HCEC 1CT (cell line): ENCODE measurements at regions not wholly inside any gene's neighbourhood (a gene's known extent, or its start where the extent isn't known, plus 50 kb on each side); places are given as distances from the start of the nearest gene placed in this dataset.
"Not testable (repeated sequence)": the region's sequence is repeated elsewhere in the genome, so short reads cannot be mapped to it uniquely, and the experiment has no call there.

Experiments used
- DNase-seq: peaks from one replicate; pipeline ENCODE4 v3.0.0-alpha.2; 2017

DNA sequence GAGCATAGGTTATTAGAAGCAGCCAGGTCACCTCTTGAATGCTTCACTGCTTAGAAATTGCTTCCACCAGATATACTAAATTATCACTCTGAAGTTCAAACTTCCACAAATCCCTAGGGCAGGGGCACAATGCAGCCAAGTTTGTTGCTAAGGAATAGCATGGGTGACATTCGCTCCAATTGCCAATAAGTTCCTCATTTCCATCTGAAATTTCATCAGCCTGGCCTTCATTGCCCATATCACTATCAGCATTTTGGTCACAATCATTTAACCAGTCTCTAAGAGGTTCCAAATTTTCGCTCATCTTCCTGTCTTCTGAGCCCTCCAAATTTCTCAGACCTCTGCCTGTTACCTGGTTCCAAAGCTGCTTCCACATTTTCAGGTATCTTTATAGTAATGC lies 356.1 kb downstream of the DAD1 start:
- no peak for DNase-seq

DNA sequence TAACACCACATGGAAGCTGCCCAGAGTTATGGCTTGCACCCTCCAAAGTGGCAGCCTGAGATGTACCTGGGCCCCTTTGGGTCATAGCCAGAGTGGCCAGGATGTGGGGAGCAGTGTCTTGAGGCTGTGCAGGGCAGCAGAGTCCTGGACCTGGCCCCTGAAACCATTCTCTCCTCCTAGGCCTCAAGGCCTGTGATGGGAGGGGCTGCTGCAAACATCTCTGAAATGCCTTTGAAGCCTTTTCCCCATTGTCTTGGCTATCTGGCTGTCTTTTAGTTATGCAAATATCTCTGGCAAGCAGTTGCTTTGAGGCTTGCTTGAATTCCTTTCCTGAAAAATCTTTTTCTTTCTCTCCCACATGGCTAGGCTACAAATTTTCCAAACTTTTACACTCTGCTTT lies 356.5 kb downstream of the DAD1 start:
- no peak for DNase-seq

DNA sequence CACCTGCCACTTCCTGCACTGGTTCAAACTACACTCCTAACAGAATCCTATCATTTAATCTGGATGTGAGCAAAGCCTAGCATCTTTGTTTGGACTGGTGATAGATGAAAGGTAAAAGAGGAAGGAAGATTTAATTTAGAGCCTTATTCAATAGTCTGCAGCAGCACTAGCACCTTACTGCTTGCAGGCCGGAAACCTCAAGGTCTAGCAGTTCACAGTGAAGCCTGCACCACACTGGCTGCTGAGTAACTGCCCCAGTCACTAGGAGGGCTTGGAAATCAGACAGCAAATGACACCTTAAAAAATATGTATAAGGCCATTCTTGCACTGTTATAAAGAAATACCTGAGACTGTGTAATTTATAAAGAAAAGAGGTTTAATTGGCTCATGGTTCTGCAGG lies 358.0 kb downstream of the DAD1 start:
- no peak for DNase-seq

DNA sequence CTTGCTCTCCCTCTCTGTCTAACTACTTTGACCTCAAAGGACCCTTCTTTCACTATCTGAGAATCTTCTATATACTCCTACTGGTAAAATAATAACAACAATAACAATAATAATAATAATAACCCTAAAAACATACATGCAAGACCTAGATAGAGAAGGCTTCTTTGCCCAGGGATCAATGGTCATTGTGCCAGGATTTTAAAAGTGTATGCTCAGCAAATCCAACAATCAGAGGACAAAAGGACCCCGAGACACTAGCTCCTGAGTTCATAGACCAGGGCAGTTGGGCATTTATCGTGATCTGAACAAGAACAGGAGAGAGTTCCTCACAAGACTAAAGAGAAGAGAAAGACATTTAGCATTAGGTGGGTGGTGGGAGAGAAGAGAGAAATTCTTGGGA lies 358.5 kb downstream of the DAD1 start:
- no peak for DNase-seq

DNA sequence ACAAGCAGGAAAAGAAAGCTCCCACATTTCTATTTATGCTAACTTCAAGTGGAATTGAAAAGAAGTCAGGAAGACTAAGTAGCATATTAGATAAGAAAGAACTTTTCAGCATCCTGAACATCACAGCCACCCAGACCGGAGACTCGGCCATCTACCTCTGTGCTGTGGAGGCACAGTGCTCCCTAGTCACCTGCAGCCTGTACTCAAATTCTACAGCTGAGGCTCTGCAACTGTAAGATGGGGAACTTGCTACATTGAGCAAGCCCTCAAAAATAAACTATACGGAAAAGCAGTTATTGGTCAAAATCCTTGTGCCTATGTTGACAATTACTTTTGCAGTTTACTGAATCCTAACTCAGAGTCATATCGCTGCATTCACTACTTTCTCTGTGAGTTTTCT lies 361.9 kb downstream of the DAD1 start:
- no peak for DNase-seq

DNA sequence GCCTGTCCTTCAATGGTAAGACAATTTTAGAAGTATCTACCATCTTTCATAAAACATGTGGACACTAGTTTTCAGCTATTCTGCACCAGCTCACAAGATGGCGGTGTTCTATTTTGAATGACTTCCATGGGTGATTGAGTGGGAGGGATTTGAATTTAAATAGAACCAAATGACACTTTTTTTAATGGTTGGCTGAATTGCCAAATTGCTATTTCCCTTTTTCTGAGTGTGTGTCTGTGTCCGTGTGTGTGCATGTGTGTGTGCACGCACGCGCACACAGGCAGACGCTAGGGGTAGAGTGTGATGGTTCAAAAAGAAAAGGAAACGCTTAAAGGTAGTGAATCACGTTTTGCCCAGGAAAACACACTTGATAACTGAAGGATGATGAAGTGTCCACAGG lies 362.6 kb downstream of the DAD1 start:
- DNase-seq, result peak; percentile 7

DNA sequence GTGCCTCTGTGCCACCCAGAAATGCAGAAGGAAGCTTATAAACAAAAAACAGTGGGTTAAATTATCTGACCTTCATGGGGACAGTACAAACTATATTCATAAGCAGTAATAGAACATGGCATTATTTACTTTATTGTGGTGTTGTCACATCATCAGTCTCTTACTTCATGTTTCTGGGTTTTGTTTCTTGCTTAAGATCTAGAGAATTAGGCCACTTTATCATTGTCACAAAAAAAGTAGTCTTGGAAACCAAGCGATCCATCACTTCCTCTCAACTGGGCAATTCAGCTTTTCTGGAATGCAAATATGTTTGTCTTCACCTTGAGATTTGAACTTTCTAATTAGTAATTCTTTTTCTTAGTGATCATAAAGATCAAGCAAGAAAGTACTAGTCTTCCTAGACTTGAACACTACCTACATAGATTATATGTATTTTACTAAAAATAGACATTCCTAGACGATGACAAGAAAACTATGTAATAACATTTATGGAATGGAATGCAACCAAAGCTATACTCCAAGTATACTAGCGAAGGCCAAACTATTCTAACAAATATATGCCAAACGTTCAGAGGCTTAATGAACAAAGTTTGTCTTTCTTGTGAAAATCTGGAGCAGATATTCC lies 363.4 kb downstream of the DAD1 start:
- peak; percentile 23 for DNase-seq

DNA sequence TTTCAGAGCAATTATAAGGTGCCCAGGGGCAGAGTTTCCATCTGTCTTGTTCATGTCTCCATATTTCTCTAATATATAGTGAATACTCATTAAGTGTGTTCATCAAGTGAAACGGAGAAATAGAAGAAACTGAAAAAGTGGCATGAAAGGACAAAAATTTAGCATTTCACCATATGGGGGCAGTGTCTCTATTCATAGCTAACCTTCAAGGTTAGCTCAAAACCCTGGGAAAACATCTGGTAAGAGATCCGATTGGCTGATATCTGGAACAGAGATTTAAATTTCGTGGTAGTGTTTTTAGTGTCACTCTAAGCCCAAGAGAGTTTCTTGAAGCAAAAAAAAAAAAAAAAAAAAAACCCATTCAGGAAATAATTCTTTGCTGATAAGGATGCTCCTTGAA lies 367.5 kb downstream of the DAD1 start:
- DNase-seq, result peak; percentile 5

DNA sequence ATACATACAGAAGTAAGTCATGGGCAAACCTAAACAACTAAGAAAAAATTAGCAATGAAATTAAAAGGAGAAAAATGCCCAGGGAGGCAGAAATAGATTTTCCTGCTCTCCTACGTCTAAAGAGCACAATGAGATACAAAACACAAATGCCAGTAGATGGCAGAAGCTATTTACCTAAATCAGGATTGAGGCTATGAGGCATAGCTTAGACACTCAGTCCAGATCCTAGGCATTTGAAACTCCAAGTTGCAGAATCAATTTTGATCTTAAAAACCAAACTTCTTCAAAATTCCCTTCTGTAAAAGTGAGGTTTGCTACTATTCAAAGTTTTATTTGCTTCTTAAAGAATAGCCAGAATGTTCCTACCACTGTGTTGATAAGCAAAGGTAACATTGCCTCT lies 368.6 kb downstream of the DAD1 start:
- peak; percentile 13 for DNase-seq

DNA sequence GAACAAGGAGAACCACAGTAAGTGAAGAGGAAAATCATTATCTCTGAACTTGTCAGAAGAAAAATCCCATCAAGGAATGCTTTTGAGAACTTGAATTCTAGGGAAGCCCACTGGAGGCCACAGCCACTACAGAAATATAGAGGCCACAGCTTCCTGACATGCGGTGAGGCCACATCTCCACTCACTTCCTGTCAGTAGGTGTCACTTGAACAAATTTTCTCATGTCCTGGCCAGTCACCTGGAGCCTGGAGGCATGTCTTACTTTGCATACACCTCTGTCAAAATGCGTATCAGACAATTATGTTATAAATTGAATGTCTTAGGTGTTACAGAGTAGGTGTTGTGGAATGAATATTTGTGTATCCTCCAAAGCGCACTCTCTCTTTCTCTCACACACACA lies 370.3 kb downstream of the DAD1 start:
- no peak for DNase-seq

DNA sequence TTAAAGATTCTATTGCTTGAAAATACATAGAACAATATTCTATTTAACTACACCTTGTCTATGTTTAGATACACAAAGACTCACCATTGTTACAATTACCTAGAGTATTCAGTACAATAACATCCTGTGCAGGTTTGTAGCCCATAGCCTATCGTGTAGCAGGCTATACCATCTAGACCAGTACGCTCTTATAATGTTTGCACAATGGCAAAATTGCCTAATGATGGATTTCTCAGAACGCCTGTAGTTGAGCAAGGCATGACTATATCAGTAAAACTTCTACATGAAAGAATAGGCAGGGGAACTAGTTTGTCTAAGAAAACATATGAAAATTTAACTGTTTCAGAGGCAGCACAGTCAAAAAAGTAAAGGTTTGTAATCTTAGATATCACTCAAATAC lies 375.9 kb downstream of the DAD1 start:
- DNase-seq, result no peak

DNA sequence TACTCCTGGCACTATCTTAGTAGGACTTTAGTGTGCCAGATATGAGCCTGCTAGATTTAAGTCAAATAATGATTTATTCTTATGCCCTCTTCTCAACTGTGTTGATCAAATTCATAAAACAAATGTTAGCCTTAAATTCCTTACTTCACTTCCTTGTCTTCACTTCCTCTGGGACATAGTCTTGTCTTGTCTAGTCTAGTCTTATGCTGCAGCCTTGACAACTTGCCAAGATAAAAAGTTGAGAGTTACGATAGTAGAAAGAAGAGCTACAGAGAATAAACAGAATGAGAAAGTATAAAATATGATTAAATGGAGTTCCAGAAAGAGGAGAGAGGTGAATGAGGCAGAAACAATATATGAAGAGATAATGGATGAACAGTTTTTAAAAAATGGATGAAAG lies 378.1 kb downstream of the DAD1 start:
- no peak for DNase-seq

DNA sequence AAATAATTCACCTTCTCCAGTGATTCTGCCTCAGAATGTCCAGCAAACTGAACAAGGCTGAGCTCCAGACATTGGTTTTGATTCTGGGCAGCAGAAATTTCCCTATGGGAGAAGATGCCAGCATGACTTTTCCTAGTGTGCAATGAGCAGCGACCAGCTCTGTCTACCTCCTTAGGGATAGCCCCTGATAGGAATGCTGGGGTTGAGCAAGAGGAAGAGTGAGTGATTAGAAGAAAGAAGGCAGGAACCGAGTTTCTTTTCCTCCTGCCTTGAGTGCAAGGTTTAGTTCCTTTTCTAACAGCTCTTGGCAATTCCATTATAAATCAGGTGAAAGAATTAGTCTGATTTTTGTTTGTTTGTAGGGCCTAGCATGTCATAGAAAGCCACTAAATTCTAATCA lies 379.0 kb downstream of the DAD1 start:
- no peak for DNase-seq

DNA sequence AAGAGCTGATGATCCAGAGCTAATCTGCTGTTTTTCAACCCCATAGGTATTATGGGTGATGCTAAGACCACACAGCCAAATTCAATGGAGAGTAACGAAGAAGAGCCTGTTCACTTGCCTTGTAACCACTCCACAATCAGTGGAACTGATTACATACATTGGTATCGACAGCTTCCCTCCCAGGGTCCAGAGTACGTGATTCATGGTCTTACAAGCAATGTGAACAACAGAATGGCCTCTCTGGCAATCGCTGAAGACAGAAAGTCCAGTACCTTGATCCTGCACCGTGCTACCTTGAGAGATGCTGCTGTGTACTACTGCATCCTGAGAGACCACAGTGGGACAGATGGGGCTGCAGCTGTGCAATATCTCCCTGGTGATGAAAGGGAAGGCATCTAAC lies 386.0 kb downstream of the DAD1 start:
- no peak for DNase-seq

DNA sequence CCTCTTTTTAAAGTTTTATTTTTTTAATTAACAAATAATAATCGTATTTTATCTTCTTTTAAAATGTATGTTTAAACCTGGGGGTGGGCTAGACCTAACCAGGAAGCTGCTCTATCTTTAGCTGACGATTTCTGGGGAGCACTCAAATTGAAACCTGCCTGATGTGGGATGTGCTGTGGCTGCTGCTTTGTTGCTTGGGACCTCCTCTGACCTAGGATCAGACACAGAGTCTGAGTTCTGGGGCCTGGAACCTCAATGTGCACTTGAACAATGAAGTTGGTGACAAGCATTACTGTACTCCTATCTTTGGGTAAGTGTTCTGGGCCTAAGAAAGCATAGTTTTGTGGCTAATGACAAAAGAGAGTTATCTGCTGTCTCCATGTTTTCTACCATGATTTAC lies 386.7 kb downstream of the DAD1 start:
- DNase-seq, result no peak

DNA sequence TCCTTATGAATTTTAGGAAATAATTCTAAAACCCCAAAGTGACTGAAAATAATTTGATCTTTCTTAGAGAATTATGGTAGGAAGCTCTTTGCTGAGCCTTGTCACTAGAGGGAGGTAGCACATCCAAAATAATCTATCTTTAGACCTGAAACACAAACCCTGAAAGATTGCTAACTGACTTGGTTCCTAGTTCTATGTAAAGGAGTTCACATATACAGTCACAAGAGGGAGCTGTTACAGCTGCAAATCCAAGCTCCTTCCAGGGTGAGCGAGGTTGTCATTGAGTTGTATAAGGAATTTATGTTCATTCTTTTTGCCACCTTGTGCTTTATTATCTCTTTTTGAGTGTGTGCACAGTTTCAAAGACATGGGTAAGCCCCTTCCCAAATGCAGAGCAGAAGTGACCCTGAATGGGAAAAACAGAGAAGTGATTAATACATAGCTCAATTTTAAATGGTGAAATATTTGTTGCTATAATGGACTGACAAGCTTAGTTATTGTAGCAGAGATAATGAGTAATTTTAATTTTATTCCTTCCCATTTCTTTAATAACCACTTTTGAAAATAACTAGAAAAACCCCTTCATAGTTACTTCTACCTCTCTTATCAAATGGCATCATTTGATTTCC lies 387.9 kb downstream of the DAD1 start:
- DNase-seq, result peak; percentile 51

DNA sequence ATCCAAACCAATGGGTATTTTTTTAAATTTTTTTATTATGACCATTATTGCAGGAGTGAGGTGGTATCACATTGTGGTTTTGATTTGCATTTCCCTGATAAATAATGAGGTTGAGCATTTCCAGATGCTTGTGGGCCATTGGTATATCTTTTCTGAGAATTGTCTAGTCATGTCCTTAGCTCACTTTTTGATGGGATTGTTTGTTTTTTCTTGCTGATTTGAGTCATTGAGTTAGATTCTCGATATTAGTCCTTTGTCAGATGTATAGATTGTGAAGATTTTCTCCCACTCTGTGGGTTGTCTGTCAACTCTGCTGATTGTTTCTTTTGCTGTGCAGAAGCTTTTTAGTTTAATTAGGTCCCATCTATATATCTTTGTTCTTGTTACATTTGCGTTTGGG lies 388.9 kb downstream of the DAD1 start:
- not testable (repeated sequence) for DNase-seq

DNA sequence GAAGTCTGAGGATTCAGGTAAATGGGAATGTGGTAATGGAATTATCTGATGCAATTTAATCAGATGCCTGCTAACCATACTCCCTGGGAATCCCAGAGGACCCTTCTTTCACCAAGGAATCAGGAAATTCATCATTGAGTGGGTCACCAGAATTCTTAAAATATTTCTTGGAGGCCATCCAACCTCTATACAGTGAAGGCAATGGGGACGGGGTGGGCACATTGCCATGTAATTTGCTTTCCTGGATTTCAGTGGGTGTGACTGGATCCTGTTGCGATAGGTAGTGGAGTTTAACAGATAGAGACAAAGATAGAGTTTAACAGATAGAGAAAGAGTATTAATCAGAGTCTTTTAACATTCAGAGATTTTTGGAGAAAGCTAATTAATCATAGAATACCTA lies 394.4 kb downstream of the DAD1 start:
- DNase-seq, result no peak

DNA sequence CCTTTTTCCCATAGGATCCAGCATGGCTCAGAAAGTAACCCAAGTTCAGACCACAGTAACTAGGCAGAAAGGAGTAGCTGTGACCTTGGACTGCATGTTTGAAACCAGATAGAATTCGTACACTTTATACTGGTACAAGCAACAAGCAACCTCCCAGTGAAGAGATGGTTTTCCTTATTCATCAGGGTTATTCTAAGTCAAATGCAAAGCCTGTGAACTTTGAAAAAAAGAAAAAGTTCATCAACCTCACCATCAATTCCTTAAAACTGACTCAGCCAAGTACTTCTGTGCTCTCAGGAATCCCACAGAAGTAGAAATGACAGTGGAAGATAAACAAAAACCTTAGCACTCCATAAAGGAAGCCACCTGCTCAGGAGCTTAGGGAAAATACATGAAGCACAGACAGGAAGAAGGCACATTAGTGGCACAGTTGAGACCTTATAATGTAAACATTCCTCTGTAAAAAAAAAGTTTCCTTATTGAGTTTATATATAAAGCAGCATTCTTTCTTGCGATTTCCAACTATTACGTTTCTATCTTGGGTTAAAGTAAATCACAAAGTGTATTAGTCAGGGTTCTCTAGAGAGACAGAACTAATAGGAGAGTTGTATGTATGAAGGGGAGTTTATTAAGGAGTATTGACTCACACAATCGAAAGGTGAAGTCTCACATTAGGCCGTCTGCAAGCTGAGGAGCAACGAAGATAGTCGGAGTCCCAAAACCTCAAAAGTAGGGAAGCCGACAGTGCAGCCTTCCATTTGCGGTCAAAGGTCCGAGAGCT lies 398.4 kb downstream of the DAD1 start:
- peak; percentile 30 for DNase-seq

DNA sequence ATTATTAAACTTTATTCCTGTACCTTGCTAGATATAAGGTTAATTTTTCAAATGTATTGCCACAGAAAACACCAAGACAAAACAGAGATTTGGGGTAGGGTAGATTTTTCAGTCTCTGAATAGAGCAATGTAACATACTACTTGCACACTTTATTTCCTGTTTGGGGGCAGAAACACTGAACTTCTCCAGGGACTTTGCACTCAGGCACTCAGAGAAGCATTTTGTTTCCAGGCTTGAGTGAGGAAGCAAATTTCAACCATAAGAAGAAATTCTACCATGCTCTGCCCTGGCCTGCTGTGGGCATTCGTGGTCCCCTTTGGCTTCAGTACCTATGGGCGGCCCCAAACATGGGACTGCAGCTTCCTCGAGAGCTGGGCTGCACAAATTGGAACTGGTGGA lies 399.1 kb downstream of the DAD1 start:
- no peak for DNase-seq

DNA sequence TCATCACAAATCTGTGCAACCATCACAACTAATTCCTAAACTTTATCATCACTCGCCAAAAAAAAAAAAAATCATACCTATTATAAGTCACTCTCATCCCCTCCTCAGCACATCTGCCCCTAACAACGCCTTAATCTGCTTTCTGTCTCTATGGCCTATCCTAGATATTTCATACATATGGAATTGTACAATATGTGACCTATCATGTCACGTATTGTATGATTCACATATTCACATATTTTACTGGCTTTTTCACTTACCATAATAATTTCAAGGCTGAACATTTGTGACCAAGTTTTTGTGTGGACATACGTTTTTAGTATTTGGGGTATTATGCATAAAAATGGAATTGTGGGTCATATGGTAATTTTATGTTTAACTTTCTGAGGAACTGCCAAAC lies 400.7 kb downstream of the DAD1 start:
- DNase-seq, result no peak

DNA sequence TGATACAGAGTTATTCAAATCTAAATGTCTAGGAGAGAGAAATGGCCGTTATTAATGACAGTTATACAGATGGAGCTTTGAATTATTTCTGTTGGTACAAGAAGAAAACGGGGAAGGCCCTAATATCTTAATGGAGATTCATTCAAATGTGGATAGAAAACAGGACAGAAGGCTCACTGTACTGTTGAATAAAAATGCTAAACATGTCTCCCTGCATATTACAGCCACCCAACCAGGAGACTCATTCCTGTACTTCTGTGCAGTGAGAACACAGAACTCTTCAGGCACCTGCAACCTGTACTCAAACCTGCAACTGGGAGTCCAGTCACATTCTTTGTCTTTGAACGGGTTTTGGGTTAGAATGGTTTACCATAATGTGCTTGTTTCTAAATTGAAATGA lies 403.2 kb downstream of the DAD1 start:
- DNase-seq, result no peak

DNA sequence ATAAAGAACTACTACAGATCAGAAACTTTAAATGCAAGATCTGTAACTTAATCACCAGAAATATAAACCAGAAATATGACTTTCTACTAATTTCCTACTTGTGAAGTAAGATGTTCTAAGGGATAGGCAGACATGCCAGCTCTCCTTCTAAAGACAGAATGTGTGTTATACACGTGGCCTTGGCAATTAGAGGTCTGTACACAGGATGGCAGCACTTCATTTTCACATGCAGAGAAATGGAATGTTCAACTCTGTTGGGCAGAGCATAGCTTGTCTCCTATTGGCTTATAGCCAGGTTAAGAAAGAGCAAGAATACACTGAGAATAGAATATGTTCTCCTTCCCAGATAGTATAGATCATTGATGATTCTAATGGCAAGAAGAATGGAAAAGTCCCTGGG lies 403.8 kb downstream of the DAD1 start:
- no peak for DNase-seq

DNA sequence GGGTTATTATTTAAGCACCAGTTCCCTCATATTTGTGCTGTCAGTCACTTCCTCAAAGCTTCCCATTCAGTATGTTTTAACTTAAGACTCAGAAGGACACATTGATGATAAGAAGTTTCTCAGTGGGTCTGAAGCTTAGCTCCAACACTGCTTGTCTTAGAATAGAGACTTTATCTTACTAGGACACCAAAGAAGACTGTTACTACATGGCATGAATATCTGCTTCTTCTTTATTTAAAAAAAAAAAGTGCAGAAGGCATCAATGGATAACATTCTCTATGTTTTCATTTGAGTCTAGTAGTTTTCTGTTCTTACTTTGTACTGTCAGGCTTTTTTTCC lies 404.2 kb downstream of the DAD1 start:
- no peak for DNase-seq
